Skeletal muscle tissue (tissue), 3 donors: ENCODE measurements at regions not wholly inside any gene's neighbourhood (a gene's known extent, or its start where the extent isn't known, plus 50 kb on each side); places are given as distances from the start of the nearest gene placed in this dataset.
"Not testable (repeated sequence)": the region's sequence is repeated elsewhere in the genome, so short reads cannot be mapped to it uniquely, and the experiment has no call there.

ENCODE experiments used
- H3K27ac ChIP-seq: one replicate; pipeline ENCODE4 v1.7.0; 2013; ENCODE audit warnings: mild to moderate bottlenecking, low read depth, low read length, inconsistent platforms
- H3K27me3 ChIP-seq, 3 donors: one replicate each; pipeline ENCODE4 v1.7.0; 2013; ENCODE audit warnings: low read length in 3 of 3; ENCODE audit not compliant: control insufficient read depth in 3 of 3, insufficient read depth in 3 of 3
- H3K36me3 ChIP-seq, 3 donors: one replicate each; pipeline ENCODE4 v1.7.0; 2013; ENCODE audit warnings: low read length in 3 of 3; ENCODE audit not compliant: control insufficient read depth in 3 of 3, insufficient read depth in 3 of 3
- H3K4me1 ChIP-seq, 3 donors: one replicate each; pipeline ENCODE4 v1.7.0; 2013; ENCODE audit warnings: low read length in 3 of 3, mild to moderate bottlenecking in 3 of 3; ENCODE audit not compliant: control insufficient read depth in 3 of 3, insufficient read depth in 3 of 3
- H3K4me3 ChIP-seq, 3 donors: one replicate each; pipeline ENCODE4 v1.7.0; 2013; ENCODE audit warnings: low read length in 3 of 3
- H3K9ac ChIP-seq, 3 donors: one replicate each; pipeline ENCODE4 v1.7.0; 2013; ENCODE audit warnings: low read length in 3 of 3, mild to moderate bottlenecking in 3 of 3, moderate library complexity in 2 of 3, low read depth in 1 of 3
- H3K9me3 ChIP-seq, 3 donors: one replicate each; pipeline ENCODE4 v1.7.0; 2013; ENCODE audit warnings: low read length in 3 of 3; ENCODE audit not compliant: control insufficient read depth in 3 of 3
- donor health status: Osteomylitis.

DNA sequence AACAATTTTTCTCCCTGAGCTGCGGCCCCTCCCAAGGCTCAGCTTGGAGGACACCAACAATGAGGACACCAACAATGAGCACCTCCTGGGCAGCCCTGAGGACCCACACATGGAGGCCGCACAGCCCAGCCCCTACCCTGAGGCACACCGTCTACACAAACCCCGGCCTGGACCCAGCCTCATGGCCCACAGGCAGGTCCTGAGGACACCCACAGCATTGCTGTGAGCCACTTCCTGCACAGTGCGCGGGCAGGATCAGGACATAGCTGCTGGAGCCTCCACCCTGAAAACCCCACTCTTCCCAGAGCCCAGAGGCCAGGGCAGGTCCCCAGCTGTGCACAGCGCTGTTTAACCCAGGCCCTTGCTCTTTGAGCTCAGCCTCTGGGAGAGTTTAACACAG lies 194.3 kb downstream of the RTP5 start:
- Histone ChIP-seq H3K9ac (no peak overlapping the region), H3K9me3 (no peaks in the 10 kb centered on the region), H3K4me1 (no peaks in the 10 kb centered on the region), H3K27ac (no peak overlapping the region), H3K27me3 (peaks cover 9 to 13% (median 11%) of the 10 kb centered on the region in 3 donors), H3K4me3 (no peak overlapping the region), H3K36me3 (no peaks in the 10 kb centered on the region)

DNA sequence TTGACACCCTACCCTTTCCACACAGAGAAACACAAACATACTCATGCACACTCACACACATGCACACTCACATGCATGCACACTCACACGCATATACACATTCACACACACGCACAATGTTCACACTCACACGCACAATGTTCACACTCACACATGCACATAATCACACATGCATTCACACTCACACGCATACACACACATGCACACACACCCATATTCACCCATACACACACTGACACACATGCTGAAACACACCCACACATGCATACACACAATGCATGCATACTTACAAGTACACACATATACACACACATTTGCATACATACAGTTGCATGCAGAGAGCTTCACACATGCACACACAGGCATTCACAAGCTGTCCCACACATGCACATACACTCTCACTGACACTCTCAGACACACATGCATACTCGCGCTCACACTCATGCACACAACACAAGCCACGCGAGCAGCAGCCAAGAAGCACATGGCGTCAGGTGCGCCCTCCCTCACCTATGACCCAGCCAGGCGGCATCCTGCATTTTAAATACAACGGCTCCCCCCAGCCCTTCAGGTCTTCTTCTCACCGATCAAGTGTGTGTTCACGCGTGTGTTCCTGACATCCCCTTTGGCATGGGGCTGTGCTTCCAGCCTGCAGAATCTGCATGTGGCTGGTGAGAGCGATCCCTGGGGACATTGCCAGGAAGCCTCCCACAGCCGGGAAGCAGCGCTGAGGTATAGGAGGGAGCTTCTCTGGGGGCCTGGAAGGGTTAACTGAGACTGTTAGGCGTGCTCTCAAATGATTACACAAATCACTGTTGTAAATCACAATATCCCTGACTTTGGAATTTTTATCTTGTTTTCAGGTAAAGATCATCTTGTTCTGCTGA lies 195.1 kb downstream of the RTP5 start:
- Histone ChIP-seq H3K4me1 (no peaks in the 10 kb centered on the region), H3K27ac (no peak overlapping the region), H3K9ac (no peak overlapping the region), H3K4me3 (no peak overlapping the region), H3K36me3 (no peaks in the 10 kb centered on the region), H3K27me3 (peaks cover 12 to 15% (median 14%) of the 10 kb centered on the region in 3 donors), H3K9me3 (no peaks in the 10 kb centered on the region)

DNA sequence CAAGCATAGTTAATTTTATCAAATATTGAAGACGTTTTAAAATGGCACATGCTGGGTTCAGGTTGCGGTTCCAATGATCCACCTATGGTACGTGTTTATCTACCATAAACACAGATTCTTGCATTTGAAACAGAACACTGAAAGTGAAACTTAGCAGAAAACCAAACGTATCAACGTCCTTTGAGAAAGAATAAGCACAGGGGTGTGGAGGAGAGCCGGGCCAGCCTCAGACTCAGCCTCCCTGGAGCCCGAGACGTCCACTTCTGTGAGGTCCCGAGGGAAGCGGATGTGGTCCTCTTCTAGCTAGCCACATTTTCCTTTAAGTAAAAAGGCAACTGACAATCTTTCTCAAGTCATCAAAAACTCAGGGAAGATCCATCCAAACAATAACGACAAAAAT lies 195.9 kb downstream of the RTP5 start:
- no peaks in the 10 kb centered on the region for H3K9me3 ChIP-seq
- peaks cover 12 to 15% (median 14%) of the 10 kb centered on the region in 3 donors for H3K27me3 ChIP-seq
- H3K9ac ChIP-seq, result no peak overlapping the region
- no peak overlapping the region for H3K4me3 ChIP-seq
- no peaks in the 10 kb centered on the region for H3K4me1 ChIP-seq
- no peaks in the 10 kb centered on the region for H3K36me3 ChIP-seq
- H3K27ac ChIP-seq, result no peak overlapping the region

DNA sequence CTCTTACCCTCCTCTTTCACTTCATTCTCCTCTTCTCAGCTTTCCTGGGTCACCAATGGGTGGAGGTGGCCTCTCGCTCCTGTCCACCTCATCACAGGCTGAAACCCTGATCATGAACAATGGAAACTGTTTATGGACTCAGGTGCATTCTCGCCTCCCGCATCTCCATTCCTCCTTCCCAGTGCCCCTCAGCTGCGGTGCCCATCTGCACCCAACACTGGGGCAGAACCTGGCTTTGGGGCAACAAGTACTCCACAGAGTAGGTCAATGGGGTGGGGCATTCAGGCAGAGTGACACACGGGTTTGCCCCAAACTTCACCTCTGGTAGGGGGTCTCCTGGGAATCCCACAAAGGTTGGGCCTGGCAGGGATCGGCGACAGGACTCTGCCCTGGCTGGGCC lies 199.5 kb downstream of the RTP5 start:
- Histone ChIP-seq H3K36me3 (no peaks in the 10 kb centered on the region), H3K4me3 (no peak overlapping the region), H3K27me3 (peaks cover 11 to 23% (median 12%) of the 10 kb centered on the region in 3 donors)

DNA sequence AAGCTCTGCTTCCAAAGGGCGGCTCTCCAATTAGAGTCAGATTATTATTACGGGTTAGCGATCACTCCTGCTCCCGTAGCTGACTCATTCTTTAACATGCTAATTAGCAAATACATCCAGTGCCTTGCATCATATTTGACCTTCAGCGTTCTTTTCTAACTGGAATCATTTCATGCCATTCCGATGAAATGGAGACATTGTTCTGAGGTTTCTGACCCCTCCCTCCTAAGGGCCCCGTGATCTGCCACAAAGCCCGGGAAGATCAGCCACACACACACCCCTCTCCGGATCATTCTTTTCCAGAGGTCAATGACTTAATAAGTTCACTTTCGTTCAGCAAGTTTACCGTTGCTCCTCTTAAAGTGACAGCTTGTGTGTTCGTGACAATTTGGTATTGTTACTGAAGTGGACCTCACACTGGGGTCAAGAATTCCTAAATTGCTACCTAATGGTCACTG lies 200.4 kb downstream of the RTP5 start:
- not testable (repeated sequence) for H3K36me3 ChIP-seq, H3K9ac ChIP-seq, H3K9me3 ChIP-seq, H3K27ac ChIP-seq, H3K4me3 ChIP-seq, H3K4me1 ChIP-seq
- peaks cover 5 to 15% (median 6%) of the 10 kb centered on the region in 3 donors for H3K27me3 ChIP-seq

More for the DNA sequence above, 199.5 kb downstream of the RTP5 start:
- no peaks in the 10 kb centered on the region for H3K9me3 ChIP-seq
- H3K27ac ChIP-seq, result no peak overlapping the region
- H3K9ac ChIP-seq, result no peak overlapping the region
- no peaks in the 10 kb centered on the region for H3K4me1 ChIP-seq

DNA sequence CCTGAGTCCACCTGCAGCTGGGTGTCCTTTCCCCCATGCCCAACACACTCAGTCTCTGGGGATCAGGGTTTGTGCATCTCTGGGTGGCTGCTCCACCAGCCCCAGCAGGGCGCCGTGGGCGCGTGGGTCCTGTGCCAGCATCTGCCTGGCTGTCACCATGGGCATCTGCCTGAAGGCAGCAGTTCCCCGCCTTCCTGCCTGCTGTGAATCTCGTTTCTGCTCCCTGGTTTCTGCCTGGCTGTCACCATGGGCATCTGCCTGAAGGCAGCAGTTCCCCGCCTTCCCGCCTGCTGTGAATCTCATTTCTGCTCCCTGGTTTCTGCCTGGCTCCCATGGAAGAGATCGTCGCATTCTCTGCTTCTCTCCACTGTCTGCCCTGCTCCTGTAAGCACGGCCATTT lies 201.2 kb downstream of the RTP5 start:
- H3K27me3 ChIP-seq, result peaks cover 6 to 18% (median 9%) of the 10 kb centered on the region in 3 donors
- not testable (repeated sequence) for H3K9ac ChIP-seq, H3K4me3 ChIP-seq, H3K36me3 ChIP-seq, H3K4me1 ChIP-seq, H3K27ac ChIP-seq, H3K9me3 ChIP-seq

DNA sequence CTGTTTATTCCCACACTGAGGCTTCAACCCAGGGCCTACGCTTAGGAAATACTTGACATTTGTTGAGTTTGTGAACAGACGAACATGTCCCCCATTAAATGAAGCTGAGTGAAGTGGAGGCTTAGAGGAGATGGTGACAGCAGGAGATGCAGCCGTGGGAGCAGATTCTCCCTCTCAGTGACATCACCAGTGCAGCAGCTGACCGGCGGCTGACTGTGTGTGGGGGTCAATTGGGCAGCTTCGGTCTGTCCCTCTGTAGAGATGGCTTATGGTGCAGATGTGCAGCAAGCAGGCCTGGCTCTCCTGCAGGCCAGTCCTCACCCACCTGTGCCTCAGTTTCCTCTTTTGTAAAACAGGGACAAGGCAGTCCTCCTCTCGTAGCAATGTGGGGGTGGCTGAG lies 201.8 kb downstream of the RTP5 start:
- H3K27ac ChIP-seq, H3K4me1 ChIP-seq, H3K4me3 ChIP-seq, H3K9ac ChIP-seq, H3K36me3 ChIP-seq, H3K9me3 ChIP-seq: not testable (repeated sequence)
- peaks cover 6 to 22% (median 10%) of the 10 kb centered on the region in 3 donors for H3K27me3 ChIP-seq

DNA sequence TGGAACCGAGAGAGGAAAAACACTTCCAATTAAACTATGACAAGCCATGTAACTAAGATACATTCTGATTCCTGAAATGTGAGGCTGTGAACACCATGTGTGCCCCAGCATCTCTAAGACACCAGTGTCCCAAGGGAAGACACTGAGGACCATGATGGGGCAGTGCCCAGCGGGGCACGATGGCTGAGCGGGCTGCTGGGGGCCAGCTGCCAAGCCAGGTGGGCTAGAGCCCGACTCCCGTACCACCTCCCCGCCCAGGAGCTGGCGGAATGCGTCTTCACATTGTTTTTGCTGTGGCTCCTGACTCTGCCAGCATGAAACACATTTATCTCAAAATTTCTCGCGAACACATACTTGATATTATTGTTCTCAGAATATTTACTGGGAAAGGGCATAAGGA lies 202.4 kb downstream of the RTP5 start:
- not testable (repeated sequence) for H3K9ac ChIP-seq, H3K27ac ChIP-seq, H3K36me3 ChIP-seq, H3K4me1 ChIP-seq, H3K4me3 ChIP-seq, H3K9me3 ChIP-seq
- peaks cover 6 to 23% (median 10%) of the 10 kb centered on the region in 3 donors for H3K27me3 ChIP-seq

DNA sequence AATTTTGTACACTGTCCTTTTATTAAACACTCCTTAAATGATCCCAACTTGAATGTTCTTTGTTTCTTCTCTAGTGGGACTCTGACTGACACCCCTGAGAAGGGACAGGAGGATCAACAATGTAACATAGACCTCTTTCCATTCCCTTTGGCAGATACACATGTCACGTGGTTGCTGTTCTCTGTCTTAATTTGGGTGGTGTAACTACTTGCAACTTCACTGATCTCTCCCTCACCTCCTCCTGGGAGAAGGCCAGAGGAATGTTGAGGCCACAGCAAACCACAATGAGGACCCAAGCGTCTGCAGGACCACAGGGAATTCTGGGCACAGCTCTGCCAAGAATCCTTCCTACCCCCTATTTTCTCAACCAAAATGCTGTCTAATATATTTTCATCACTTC lies 205.6 kb downstream of the RTP5 start:
- H3K27me3 ChIP-seq, result peaks cover 0 to 16% (median 6%) of the 10 kb centered on the region in 3 donors
- no peaks in the 10 kb centered on the region for H3K4me1 ChIP-seq
- H3K27ac ChIP-seq, result no peak overlapping the region
- no peak overlapping the region for H3K9ac ChIP-seq
- no peaks in the 10 kb centered on the region for H3K9me3 ChIP-seq
- H3K4me3 ChIP-seq, result no peak overlapping the region
- H3K36me3 ChIP-seq, result no peaks in the 10 kb centered on the region

DNA sequence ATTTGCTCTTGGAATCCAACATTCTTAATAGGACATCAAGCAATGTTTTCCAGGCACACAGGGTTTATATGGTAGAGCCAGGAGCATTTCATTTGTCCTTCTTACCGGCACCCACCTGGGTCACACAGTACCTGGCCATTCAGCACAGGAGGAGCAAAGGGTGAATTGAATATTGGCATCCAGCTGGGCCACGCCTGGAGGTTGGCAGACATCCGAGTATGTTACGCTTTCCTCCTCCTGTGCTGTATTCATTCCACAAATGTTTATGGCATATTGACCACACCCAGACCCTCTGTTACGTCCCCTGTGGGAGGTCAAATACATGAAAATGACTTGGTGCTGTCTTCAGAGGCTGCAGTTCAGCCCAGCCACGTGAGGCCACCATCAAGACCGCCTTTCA lies 206.2 kb downstream of the RTP5 start:
- peaks cover 0 to 14% (median 6%) of the 10 kb centered on the region in 3 donors for H3K27me3 ChIP-seq
- no peak overlapping the region for H3K9ac ChIP-seq
- H3K4me3 ChIP-seq, result no peak overlapping the region
- H3K4me1 ChIP-seq, result no peaks in the 10 kb centered on the region
- no peaks in the 10 kb centered on the region for H3K9me3 ChIP-seq
- H3K27ac ChIP-seq, result no peak overlapping the region
- H3K36me3 ChIP-seq, result no peaks in the 10 kb centered on the region
